H1 (cell line): ENCODE measurements at regions not wholly inside any gene's neighbourhood (a gene's known extent, or its start where the extent isn't known, plus 50 kb on each side); places are given as distances from the start of the nearest gene placed in this dataset.

ENCODE experiments used
- ASH2L ChIP-seq: fragments of 200-600, 300-600 bp; sonication (generic); IDR thresholded peaks from one replicate; pipeline ENCODE4 v1.7.1; 2017; ENCODE audit warnings: low read length
- JUN ChIP-seq: IDR thresholded peaks from 2 replicates; pipeline ENCODE4 v1.6.1; 2011; ENCODE audit warnings: low read depth, mild to moderate bottlenecking, improper control_type of control experiment, low read length
- TAF1 ChIP-seq: IDR thresholded peaks from 2 replicates; pipeline ENCODE4 v1.6.1; 2011; ENCODE audit warnings: mild to moderate bottlenecking, low read depth, low read length

DNA sequence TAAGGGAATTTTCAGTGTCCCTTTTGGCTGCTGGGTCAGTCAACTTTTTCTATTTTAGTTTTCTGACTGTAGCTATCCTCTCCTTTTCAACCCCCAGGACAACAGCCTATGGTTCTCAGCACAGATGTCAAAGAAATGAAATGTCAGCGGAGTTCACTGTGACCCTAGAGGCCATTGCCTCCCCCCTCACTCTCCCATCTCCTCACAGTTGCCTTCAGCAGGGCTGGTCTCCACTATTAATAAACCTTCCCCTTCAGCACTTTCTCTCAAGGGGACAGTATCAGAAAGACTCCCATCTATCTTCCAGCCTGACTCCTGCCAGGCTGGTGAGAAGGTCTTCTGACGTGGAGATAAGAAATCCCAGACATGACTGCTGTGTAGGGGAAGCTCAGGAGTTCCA lies 137.1 kb upstream of the WSCD2 start (continued):
- TF ChIP-seq JUN (no peak), TAF1 (no peak), ASH2L (no peak)
